GM23248 (cell line): ENCODE measurements at regions not wholly inside any gene's neighbourhood (a gene's known extent, or its start where the extent isn't known, plus 50 kb on each side); places are given as distances from the start of the nearest gene placed in this dataset.

Experiments used
- DNase-seq: peaks from one replicate; pipeline ENCODE4 v3.0.0-alpha.2; 2015
- H2AFZ ChIP-seq: fragments of 200-600 bp; sonication (generic); 2 replicates; pipeline ENCODE4 v1.6.1; 2016; ENCODE audit warnings: antibody characterized with exemption
- H3F3A ChIP-seq: fragments of 200-600 bp; sonication (generic); 2 replicates; pipeline ENCODE4 v1.6.1; 2016; ENCODE audit warnings: mild to moderate bottlenecking, antibody characterized with exemption, mixed run types; ENCODE audit not compliant: insufficient read depth
- H3K27ac ChIP-seq: fragments of 200-600 bp; sonication (generic); 2 replicates; pipeline ENCODE4 v1.5.1; 2016; ENCODE audit warnings: mild to moderate bottlenecking
- H3K27me3 ChIP-seq: fragments of 200-600 bp; sonication (generic); replicated peaks from 2 replicates; pipeline ENCODE4 v1.6.1; 2016; ENCODE audit warnings: mild to moderate bottlenecking; ENCODE audit not compliant: insufficient read depth
- H3K36me3 ChIP-seq: fragments of 200-600 bp; sonication (generic); 2 replicates; pipeline ENCODE4 v1.6.1; 2016; ENCODE audit warnings: low read depth, mild to moderate bottlenecking
- H3K4me1 ChIP-seq: fragments of 200-600 bp; sonication (generic); 2 replicates; pipeline ENCODE4 v1.6.1; 2016; ENCODE audit warnings: mild to moderate bottlenecking; ENCODE audit not compliant: insufficient read depth
- H3K4me2 ChIP-seq: fragments of 200-600 bp; sonication (generic); one replicate; pipeline ENCODE4 v1.6.1; 2016; ENCODE audit warnings: mild to moderate bottlenecking; ENCODE audit not compliant: unreplicated experiment
- H3K4me3 ChIP-seq: fragments of 200-600 bp; sonication (generic); 2 replicates; pipeline ENCODE4 v1.5.1; 2016; ENCODE audit warnings: mild to moderate bottlenecking
- H3K79me2 ChIP-seq: fragments of 200-600 bp; sonication (generic); 2 replicates; pipeline ENCODE4 v1.6.1; 2016; ENCODE audit warnings: mild to moderate bottlenecking; ENCODE audit not compliant: insufficient read depth
- H3K9ac ChIP-seq: fragments of 200-600 bp; sonication (generic); 2 replicates; pipeline ENCODE4 v1.6.1; 2016; ENCODE audit warnings: mild to moderate bottlenecking
- H3K9me2 ChIP-seq: fragments of 200-600 bp; sonication (generic); 2 replicates; pipeline ENCODE4 v1.6.1; 2016; ENCODE audit warnings: mixed run types, mild to moderate bottlenecking, moderate library complexity; ENCODE audit not compliant: insufficient read depth
- H3K9me3 ChIP-seq: fragments of 200-600 bp; sonication (generic); one replicate; pipeline ENCODE4 v1.6.1; 2017; ENCODE audit warnings: low read depth
- H4K20me1 ChIP-seq: fragments of 200-600 bp; sonication (generic); 2 replicates; pipeline ENCODE4 v1.6.0; 2016; ENCODE audit not compliant: insufficient read depth
- EZH2 ChIP-seq: fragments of 200-600 bp; sonication (generic); IDR thresholded peaks from 2 replicates; pipeline ENCODE4 v1.6.1; 2018; ENCODE audit warnings: antibody characterized with exemption, mild to moderate bottlenecking; ENCODE audit not compliant: insufficient read depth, poor library complexity, severe bottlenecking
- EZH2phosphoT487 ChIP-seq: fragments of 200-600 bp; sonication (generic); IDR thresholded peaks from 2 replicates; pipeline ENCODE4 v1.6.1; 2018; ENCODE audit warnings: antibody characterized with exemption, moderate library complexity, mild to moderate bottlenecking, low read depth; ENCODE audit not compliant: insufficient read depth
- WGBS, 2 experiments: methylation state at CpG; one replicate each; pipeline ENCODE4 v1.1.6; 2015 to 2017; ENCODE audit warnings: low lambda C conversion rate in 2 of 2, low coverage in 1 of 2; ENCODE audit errors: missing lambda C conversion rate in 2 of 2; 5-methylcytosine and 5-hydroxymethylcytosine counted together
- in situ Hi-C: fragments of 300-500 bp; cut with MboI; formaldehyde crosslinking; loops from 2 replicates; pipeline ENCODE4 v1.15.0; 2020

- Histone ChIP-seq H3K4me3 (no peak overlapping the region), H3K9ac (no peak overlapping the region), H3K27ac (no peak overlapping the region), H3K27me3 (peaks cover 23% of the 10 kb centered on the region), H4K20me1 (no peaks in the 10 kb centered on the region), H3K9me2 (no peaks in the 10 kb centered on the region), H3K4me1 (no peaks in the 10 kb centered on the region), H3F3A (no peaks in the 10 kb centered on the region), H2AFZ (no peak overlapping the region), H3K36me3 (no peaks in the 10 kb centered on the region), H3K9me3 (no peaks in the 10 kb centered on the region), H3K4me2 (no peak overlapping the region), H3K79me2 (no peaks in the 10 kb centered on the region)
- DNase-seq = no peak
- in situ Hi-C loops = no loop called here
- WGBS, 2 experiments = 55 to 57% methylated on average over 18 to 19 of the region's 19 CpGs
- no peak for TF ChIP-seq EZH2phosphoT487
- no peak for TF ChIP-seq EZH2
These were observed 179.8 kb downstream of the OLFM1 start for GRCh38 chr9:135267191-135267809.

- Histone ChIP-seq H2AFZ (no peak overlapping the region), H3K4me3 (no peak overlapping the region), H3F3A (no peaks in the 10 kb centered on the region), H3K4me2 (no peak overlapping the region), H3K9me3 (no peaks in the 10 kb centered on the region), H3K9ac (no peak overlapping the region), H3K27me3 (peaks cover 30% of the 10 kb centered on the region), H3K9me2 (no peaks in the 10 kb centered on the region), H4K20me1 (no peaks in the 10 kb centered on the region), H3K4me1 (no peaks in the 10 kb centered on the region), H3K27ac (no peak overlapping the region), H3K79me2 (no peaks in the 10 kb centered on the region), H3K36me3 (no peaks in the 10 kb centered on the region)
- 27 to 30% methylated on average over 12 of the region's 12 CpGs for WGBS, 2 experiments
- no peak for DNase-seq
- in situ Hi-C loops = no loop called here
- no peak for TF ChIP-seq EZH2phosphoT487
- no peak for TF ChIP-seq EZH2
These were observed 180.6 kb downstream of the OLFM1 start for GRCh38 chr9:135268031-135268430.

- Histone ChIP-seq H4K20me1 (no peaks in the 10 kb centered on the region), H3K9ac (no peak overlapping the region), H3K27me3 (peaks cover 37% of the 10 kb centered on the region), H3K4me3 (no peak overlapping the region), H3K36me3 (no peaks in the 10 kb centered on the region), H3K4me2 (no peak overlapping the region), H3K4me1 (no peaks in the 10 kb centered on the region), H3K9me2 (no peaks in the 10 kb centered on the region), H3K9me3 (no peaks in the 10 kb centered on the region), H3F3A (no peaks in the 10 kb centered on the region), H3K27ac (no peak overlapping the region), H2AFZ (no peak overlapping the region), H3K79me2 (no peaks in the 10 kb centered on the region)
- 60% methylated on average over 6 of the region's 6 CpGs for WGBS, 2 experiments
- DNase-seq = no peak
- TF ChIP-seq EZH2phosphoT487 (no peak), EZH2 (no peak)
- in situ Hi-C loops = no loop called here
These were observed 181.5 kb downstream of the OLFM1 start for GRCh38 chr9:135268981-135269380.

GRCh38 chr9:135269912-135270830 is 182.7 kb downstream of the OLFM1 start:
- Histone ChIP-seq H3K9me2 (no peaks in the 10 kb centered on the region), H4K20me1 (no peaks in the 10 kb centered on the region), H3K9ac (no peak overlapping the region), H3F3A (no peaks in the 10 kb centered on the region), H3K4me2 (no peak overlapping the region), H3K4me1 (no peaks in the 10 kb centered on the region), H3K4me3 (no peak overlapping the region), H3K27ac (no peak overlapping the region), H2AFZ (no peak overlapping the region), H3K36me3 (no peaks in the 10 kb centered on the region), H3K79me2 (no peaks in the 10 kb centered on the region), H3K27me3 (peaks cover 37% of the 10 kb centered on the region), H3K9me3 (no peaks in the 10 kb centered on the region)
- TF ChIP-seq EZH2phosphoT487 (no peak), EZH2 (no peak)
- 68 to 70% methylated on average over 20 of the region's 20 CpGs for WGBS, 2 experiments
- DNase-seq = no peak
- in situ Hi-C loops = no loop called here
